ENCODE measurements at regions not wholly inside any gene's neighbourhood (a gene's known extent, or its start where the extent isn't known, plus 50 kb on each side); places are given as distances from the start of the nearest gene placed in this dataset.

GRCh38 chr5:114113604-114114003, 248.3 kb upstream of the KCNN2 start:
- Histone ChIP-seq H3K36me3 (no peaks in the 10 kb centered on the region), H3K9me3 (no peaks in the 10 kb centered on the region), H3K27me3 (no peaks in the 10 kb centered on the region), H3K4me3 (no peak overlapping the region), H3K27ac (no peak overlapping the region), H3K4me1 (peaks cover 0 to 7% (median 0%) of the 10 kb centered on the region in 12 donors)
- intact Hi-C loops (cut with DNase I), result loop anchor here in 3 of 10 donors (10.0 kb wide), 2 partner anchors 101 to 111 kb away; no protein-coding TSS in a partner anchor
- 58 to 73% (median 68%) methylated on average over 1 of the region's 1 CpG for WGBS, 4 donors
- ATAC-seq (no peak), DNase-seq (no peak)
- TF ChIP-seq POLR2A (IDR thresholded peaks at IDR 0.05), result no peak
- TF ChIP-seq, protein P1, sequence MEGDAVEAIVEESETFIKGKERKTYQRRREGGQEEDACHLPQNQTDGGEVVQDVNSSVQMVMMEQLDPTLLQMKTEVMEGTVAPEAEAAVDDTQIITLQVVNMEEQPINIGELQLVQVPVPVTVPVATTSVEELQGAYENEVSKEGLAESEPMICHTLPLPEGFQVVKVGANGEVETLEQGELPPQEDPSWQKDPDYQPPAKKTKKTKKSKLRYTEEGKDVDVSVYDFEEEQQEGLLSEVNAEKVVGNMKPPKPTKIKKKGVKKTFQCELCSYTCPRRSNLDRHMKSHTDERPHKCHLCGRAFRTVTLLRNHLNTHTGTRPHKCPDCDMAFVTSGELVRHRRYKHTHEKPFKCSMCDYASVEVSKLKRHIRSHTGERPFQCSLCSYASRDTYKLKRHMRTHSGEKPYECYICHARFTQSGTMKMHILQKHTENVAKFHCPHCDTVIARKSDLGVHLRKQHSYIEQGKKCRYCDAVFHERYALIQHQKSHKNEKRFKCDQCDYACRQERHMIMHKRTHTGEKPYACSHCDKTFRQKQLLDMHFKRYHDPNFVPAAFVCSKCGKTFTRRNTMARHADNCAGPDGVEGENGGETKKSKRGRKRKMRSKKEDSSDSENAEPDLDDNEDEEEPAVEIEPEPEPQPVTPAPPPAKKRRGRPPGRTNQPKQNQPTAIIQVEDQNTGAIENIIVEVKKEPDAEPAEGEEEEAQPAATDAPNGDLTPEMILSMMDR (IDR thresholded peaks at IDR 0.05), result no peak

DNA sequence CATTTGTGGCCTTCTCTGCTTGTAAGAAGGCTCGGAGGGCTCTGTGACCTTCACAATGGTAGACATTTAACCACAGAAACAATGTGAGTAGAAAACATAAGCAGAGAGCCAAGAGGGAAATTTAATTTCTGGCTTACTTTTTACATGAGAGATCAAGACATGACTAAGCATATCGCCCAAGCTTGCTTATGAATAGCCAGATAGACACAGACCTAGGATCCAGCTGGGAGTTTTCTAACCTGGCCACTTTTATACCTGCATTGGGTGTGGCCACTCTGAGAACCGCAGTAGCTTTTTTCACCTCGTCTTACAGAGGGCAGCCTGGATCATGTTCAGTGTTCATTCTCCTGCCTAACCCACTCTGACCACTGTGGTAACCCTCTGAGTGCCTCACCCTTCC, 244.9 kb upstream of the KCNN2 start:
- H3K36me3 ChIP-seq, result no peaks in the 10 kb centered on the region
- peaks cover 0 to 7% (median 0%) of the 10 kb centered on the region in 12 donors for H3K4me1 ChIP-seq
- H3K27ac ChIP-seq, result no peak overlapping the region
- no peak overlapping the region for H3K4me3 ChIP-seq
- intact Hi-C loops (cut with DNase I), result loop anchor here in 3 of 10 donors (10.0 kb wide), 2 partner anchors 98 to 108 kb away; no protein-coding TSS in a partner anchor
- no peak for TF ChIP-seq POLR2A (IDR thresholded peaks at IDR 0.05)
- TF ChIP-seq, protein P1 (IDR thresholded peaks at IDR 0.05), result no peak
- 71 to 79% (median 75%) methylated on average over 4 of the region's 4 CpGs for WGBS, 4 donors
- no peaks in the 10 kb centered on the region for H3K27me3 ChIP-seq
- DNase-seq, result no peak
- no peak for ATAC-seq
- no peaks in the 10 kb centered on the region for H3K9me3 ChIP-seq

GRCh38 chr5:114118511-114118910, 243.4 kb upstream of the KCNN2 start:
- no peaks in the 10 kb centered on the region for H3K27me3 ChIP-seq
- intact Hi-C loops (cut with DNase I), result loop anchor here in 3 of 10 donors (10.0 kb wide), 2 partner anchors 96 to 106 kb away; no protein-coding TSS in a partner anchor
- ATAC-seq (no peak), DNase-seq (no peak)
- no peaks in the 10 kb centered on the region for H3K9me3 ChIP-seq
- no peaks in the 10 kb centered on the region for H3K36me3 ChIP-seq
- H3K4me1 ChIP-seq, result peaks cover 0 to 7% (median 0%) of the 10 kb centered on the region in 12 donors
- no peak overlapping the region for H3K27ac ChIP-seq
- WGBS, 4 donors, result 83 to 95% (median 88%) methylated on average over 1 of the region's 1 CpG
- H3K4me3 ChIP-seq, result no peak overlapping the region
- TF ChIP-seq, protein P1 (IDR thresholded peaks at IDR 0.05), result no peak
- no peak for TF ChIP-seq POLR2A (IDR thresholded peaks at IDR 0.05)

GRCh38 chr5:114120166-114120565, 241.7 kb upstream of the KCNN2 start:
- Histone ChIP-seq H3K27me3 (no peaks in the 10 kb centered on the region), H3K9me3 (no peaks in the 10 kb centered on the region), H3K27ac (no peak overlapping the region), H3K4me1 (peaks cover 0 to 7% (median 0%) of the 10 kb centered on the region in 12 donors), H3K36me3 (no peaks in the 10 kb centered on the region), H3K4me3 (no peak overlapping the region)
- DNase-seq, result no peak
- WGBS, 4 donors, result 71 to 82% (median 77%) methylated on average over 4 of the region's 4 CpGs
- TF ChIP-seq, protein P1 (IDR thresholded peaks at IDR 0.05), result no peak
- TF ChIP-seq POLR2A (IDR thresholded peaks at IDR 0.05), result no peak
- intact Hi-C loops (cut with DNase I), result no loop called here
- no peak for ATAC-seq
